SU-DHL-6 (cell line): ENCODE measurements at regions not wholly inside any gene's neighbourhood (a gene's known extent, or its start where the extent isn't known, plus 50 kb on each side); places are given as distances from the start of the nearest gene placed in this dataset.

Experiments used
- H2AFZ ChIP-seq: fragments of 200-600 bp; sonication (generic); 2 replicates; pipeline ENCODE4 v1.6.1; 2014; ENCODE audit warnings: low read depth, mild to moderate bottlenecking, moderate library complexity, mixed read lengths, antibody characterized with exemption, low read length; ENCODE audit not compliant: severe bottlenecking
- H3F3A ChIP-seq: fragments of 200-600 bp; shearing (Covaris generic); 2 replicates; pipeline ENCODE4 v1.6.0; 2016; ENCODE audit warnings: antibody characterized with exemption, mild to moderate bottlenecking; ENCODE audit not compliant: insufficient read depth
- H3K27ac ChIP-seq: fragments of 200-600 bp; sonication (generic); 2 replicates; pipeline ENCODE4 v1.5.1; 2016; ENCODE audit warnings: low read depth, mild to moderate bottlenecking, low read length, moderate library complexity, mixed read lengths
- H3K27me3 ChIP-seq: fragments of 200-600 bp; sonication (generic), shearing (Covaris generic); 2 replicates; pipeline ENCODE4 v1.6.0; 2014; ENCODE audit warnings: mild to moderate bottlenecking, low read length
- H3K36me3 ChIP-seq: fragments of 200-600 bp; sonication (generic); 2 replicates; pipeline ENCODE4 v1.6.1; 2014; ENCODE audit warnings: mild to moderate bottlenecking, low read length, mixed read lengths
- H3K4me2 ChIP-seq: fragments of 300-600, 200-600 bp; shearing (Covaris generic), sonication (generic); 2 replicates; pipeline ENCODE4 v1.6.0; 2014; ENCODE audit warnings: low read length, low read depth, mild to moderate bottlenecking; ENCODE audit not compliant: poor library complexity, severe bottlenecking
- H3K4me3 ChIP-seq: fragments of 200-600 bp; sonication (generic); 2 replicates; pipeline ENCODE4 v1.5.1; 2014; ENCODE audit warnings: antibody characterized with exemption, low read length, mild to moderate bottlenecking, mixed read lengths; ENCODE audit not compliant: insufficient read depth, poor library complexity, severe bottlenecking
- H3K79me2 ChIP-seq: fragments of 200-600 bp; sonication (generic); 2 replicates; pipeline ENCODE4 v1.6.1; 2014; ENCODE audit warnings: mild to moderate bottlenecking, low read length, moderate library complexity; ENCODE audit not compliant: insufficient read depth
- H3K9ac ChIP-seq: fragments of 200-600 bp; sonication (generic); 2 replicates; pipeline ENCODE4 v1.7.0; 2014; ENCODE audit warnings: mild to moderate bottlenecking, low read length
- H3K9me2 ChIP-seq: fragments of 200-600 bp; sonication (generic); replicated peaks from 2 replicates; pipeline ENCODE4 v1.6.1; 2014; ENCODE audit warnings: low read length; ENCODE audit not compliant: insufficient read depth
- H3K9me3 ChIP-seq: fragments of 200-600 bp; sonication (generic); 2 replicates; pipeline ENCODE4 v1.6.1; 2014; ENCODE audit warnings: low read length, mixed read lengths; ENCODE audit not compliant: insufficient read depth
- H4K20me1 ChIP-seq: fragments of 200-600 bp; sonication (generic); 2 replicates; pipeline ENCODE4 v1.6.1; 2014; ENCODE audit warnings: low read depth, mild to moderate bottlenecking, antibody characterized with exemption, low read length, moderate library complexity, mixed read lengths
- EZH2phosphoT487 ChIP-seq: fragments of 200-600 bp; sonication (generic), shearing (Covaris generic); conservative IDR thresholded peaks from 2 replicates; pipeline ENCODE4 v1.6.1; 2018; ENCODE audit warnings: mild to moderate bottlenecking, antibody characterized with exemption, low read length, moderate library complexity, mixed read lengths
- TF ChIP-seq, protein P1 (sequence below): fragments of 200-600 bp; sonication (generic); IDR thresholded peaks from one replicate; pipeline ENCODE4 v1.5.1; 2017; ENCODE audit warnings: antibody characterized with exemption, mild to moderate bottlenecking, low read length, moderate library complexity; ENCODE audit not compliant: insufficient read depth, poor library complexity, severe bottlenecking

GRCh38 chr10:30745953-30746352, 116.4 kb upstream of the LYZL2 start:
- no peak overlapping the region for H3K4me3 ChIP-seq
- H3K9me2 ChIP-seq: no peaks in the 10 kb centered on the region
- no peaks in the 10 kb centered on the region for H3K36me3 ChIP-seq
- TF ChIP-seq, protein P1, sequence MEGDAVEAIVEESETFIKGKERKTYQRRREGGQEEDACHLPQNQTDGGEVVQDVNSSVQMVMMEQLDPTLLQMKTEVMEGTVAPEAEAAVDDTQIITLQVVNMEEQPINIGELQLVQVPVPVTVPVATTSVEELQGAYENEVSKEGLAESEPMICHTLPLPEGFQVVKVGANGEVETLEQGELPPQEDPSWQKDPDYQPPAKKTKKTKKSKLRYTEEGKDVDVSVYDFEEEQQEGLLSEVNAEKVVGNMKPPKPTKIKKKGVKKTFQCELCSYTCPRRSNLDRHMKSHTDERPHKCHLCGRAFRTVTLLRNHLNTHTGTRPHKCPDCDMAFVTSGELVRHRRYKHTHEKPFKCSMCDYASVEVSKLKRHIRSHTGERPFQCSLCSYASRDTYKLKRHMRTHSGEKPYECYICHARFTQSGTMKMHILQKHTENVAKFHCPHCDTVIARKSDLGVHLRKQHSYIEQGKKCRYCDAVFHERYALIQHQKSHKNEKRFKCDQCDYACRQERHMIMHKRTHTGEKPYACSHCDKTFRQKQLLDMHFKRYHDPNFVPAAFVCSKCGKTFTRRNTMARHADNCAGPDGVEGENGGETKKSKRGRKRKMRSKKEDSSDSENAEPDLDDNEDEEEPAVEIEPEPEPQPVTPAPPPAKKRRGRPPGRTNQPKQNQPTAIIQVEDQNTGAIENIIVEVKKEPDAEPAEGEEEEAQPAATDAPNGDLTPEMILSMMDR: no peak
- TF ChIP-seq EZH2phosphoT487: no peak
- H3K4me2 ChIP-seq: no peak overlapping the region
- no peaks in the 10 kb centered on the region for H3K9me3 ChIP-seq
- no peak overlapping the region for H2AFZ ChIP-seq
- no peaks in the 10 kb centered on the region for H3F3A ChIP-seq
- no peak overlapping the region for H3K9ac ChIP-seq
- H3K27ac ChIP-seq: no peak overlapping the region
- H3K79me2 ChIP-seq: no peaks in the 10 kb centered on the region
- no peaks in the 10 kb centered on the region for H4K20me1 ChIP-seq
- no peaks in the 10 kb centered on the region for H3K27me3 ChIP-seq

GRCh38 chr10:30744106-30744505, 114.6 kb upstream of the LYZL2 start:
- H3K27ac ChIP-seq: no peak overlapping the region
- no peak overlapping the region for H2AFZ ChIP-seq
- no peak overlapping the region for H3K4me2 ChIP-seq
- H3K36me3 ChIP-seq: no peaks in the 10 kb centered on the region
- H3K9me3 ChIP-seq: no peaks in the 10 kb centered on the region
- no peaks in the 10 kb centered on the region for H3K27me3 ChIP-seq
- H3K9ac ChIP-seq: no peak overlapping the region
- no peaks in the 10 kb centered on the region for H4K20me1 ChIP-seq
- H3K79me2 ChIP-seq: no peaks in the 10 kb centered on the region
- no peak overlapping the region for H3K4me3 ChIP-seq
- no peaks in the 10 kb centered on the region for H3K9me2 ChIP-seq
- TF ChIP-seq EZH2phosphoT487: no peak
- TF ChIP-seq, protein P1: no peak
- no peaks in the 10 kb centered on the region for H3F3A ChIP-seq

GRCh38 chr10:30743586-30743985, 114.0 kb upstream of the LYZL2 start:
- H3K27ac ChIP-seq: no peak overlapping the region
- no peaks in the 10 kb centered on the region for H3K9me2 ChIP-seq
- no peak overlapping the region for H3K4me2 ChIP-seq
- TF ChIP-seq EZH2phosphoT487: no peak
- TF ChIP-seq, protein P1: no peak
- no peak overlapping the region for H2AFZ ChIP-seq
- H4K20me1 ChIP-seq: no peaks in the 10 kb centered on the region
- H3K36me3 ChIP-seq: no peaks in the 10 kb centered on the region
- H3K79me2 ChIP-seq: no peaks in the 10 kb centered on the region
- H3K9ac ChIP-seq: no peak overlapping the region
- H3F3A ChIP-seq: no peaks in the 10 kb centered on the region
- H3K4me3 ChIP-seq: no peak overlapping the region
- H3K27me3 ChIP-seq: no peaks in the 10 kb centered on the region
- no peaks in the 10 kb centered on the region for H3K9me3 ChIP-seq
